Smooth muscle cell (in vitro differentiated cells): ENCODE measurements at regions not wholly inside any gene's neighbourhood (a gene's known extent, or its start where the extent isn't known, plus 50 kb on each side); places are given as distances from the start of the nearest gene placed in this dataset.
"Not testable (repeated sequence)": the region's sequence is repeated elsewhere in the genome, so short reads cannot be mapped to it uniquely, and the experiment has no call there.

Experiments used
- DNase-seq: peaks from one replicate; lab custom pipeline; 2025; ENCODE audit not compliant: unreplicated experiment; lab: John Stamatoyannopoulos, UW
- H2AFZ ChIP-seq: fragments of 200-600 bp; sonication (generic); 2 replicates; pipeline ENCODE4 v1.6.0; 2016; ENCODE audit warnings: antibody characterized with exemption, low read depth, mild to moderate bottlenecking
- H3F3A ChIP-seq: fragments of 200-600 bp; sonication (generic); 2 replicates; pipeline ENCODE4 v1.6.0; 2017; ENCODE audit warnings: antibody characterized with exemption, low read depth
- H3K27ac ChIP-seq: fragments of 200-600 bp; sonication (generic); 2 replicates; pipeline ENCODE4 v1.5.1; 2016; ENCODE audit warnings: low read depth, mild to moderate bottlenecking
- H3K27me3 ChIP-seq: fragments of 200-600 bp; sonication (generic); 2 replicates; pipeline ENCODE4 v1.6.1; 2016; ENCODE audit warnings: low read depth, mild to moderate bottlenecking
- H3K36me3 ChIP-seq: fragments of 200-600 bp; sonication (generic); 2 replicates; pipeline ENCODE4 v1.5.1; 2016; ENCODE audit warnings: low read depth
- H3K4me1 ChIP-seq: fragments of 200-600 bp; sonication (generic); 2 replicates; pipeline ENCODE4 v1.5.1; 2016; ENCODE audit warnings: low read depth
- H3K4me2 ChIP-seq: fragments of 200-600 bp; sonication (generic); 2 replicates; pipeline ENCODE4 v1.6.0; 2016; ENCODE audit warnings: mild to moderate bottlenecking
- H3K4me3 ChIP-seq: fragments of 200-600 bp; sonication (generic); 2 replicates; pipeline ENCODE4 v1.5.1; 2016; ENCODE audit warnings: mild to moderate bottlenecking
- H3K79me2 ChIP-seq: fragments of 200-600 bp; sonication (generic); 2 replicates; pipeline ENCODE4 v1.6.0; 2016; ENCODE audit warnings: low read depth, mild to moderate bottlenecking
- H3K9ac ChIP-seq: fragments of 200-600 bp; sonication (generic); 2 replicates; pipeline ENCODE4 v1.6.0; 2016; ENCODE audit warnings: low read depth
- H3K9me3 ChIP-seq: fragments of 200-600 bp; sonication (generic); replicated peaks from 2 replicates; pipeline ENCODE4 v1.5.1; 2016; ENCODE audit warnings: low read depth
- H4K20me1 ChIP-seq: fragments of 200-600 bp; sonication (generic); 2 replicates; pipeline ENCODE4 v1.6.0; 2016; ENCODE audit warnings: low read depth
- WGBS: methylation state at CpG from one replicate; pipeline ENCODE4 v1.1.7; 2016; ENCODE audit warnings: low lambda C conversion rate; 5-methylcytosine and 5-hydroxymethylcytosine counted together
- TF ChIP-seq, protein P1 (sequence below): fragments of 200-600 bp; sonication (generic); IDR thresholded peaks from 2 replicates; pipeline ENCODE4 v1.5.1; 2017; ENCODE audit warnings: borderline replicate concordance, mild to moderate bottlenecking, antibody characterized with exemption; ENCODE audit not compliant: insufficient read depth, poor library complexity, severe bottlenecking

DNA sequence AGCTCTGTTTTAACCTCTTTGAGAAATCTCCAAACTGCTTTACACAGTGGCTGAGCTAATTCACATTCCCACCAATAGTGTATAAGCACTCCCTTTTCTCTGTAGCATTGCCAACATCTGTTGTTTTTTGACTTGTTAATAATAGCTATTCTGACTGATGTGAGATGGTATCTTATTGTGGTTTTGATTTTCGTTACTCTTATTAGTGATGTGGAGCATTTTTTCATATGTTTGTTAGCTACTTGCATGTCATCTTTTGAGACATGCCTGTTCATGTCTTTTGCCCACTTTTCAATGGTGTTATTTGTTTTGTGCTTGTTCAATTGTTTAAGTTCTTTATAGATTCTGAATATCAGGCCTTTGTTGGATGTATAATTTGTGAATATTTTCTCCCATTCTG, 225.2 kb upstream of the TRPC7 start:
- no peaks in the 10 kb centered on the region for H3K9me3 ChIP-seq
- DNase-seq, result no peak
- TF ChIP-seq, protein P1, sequence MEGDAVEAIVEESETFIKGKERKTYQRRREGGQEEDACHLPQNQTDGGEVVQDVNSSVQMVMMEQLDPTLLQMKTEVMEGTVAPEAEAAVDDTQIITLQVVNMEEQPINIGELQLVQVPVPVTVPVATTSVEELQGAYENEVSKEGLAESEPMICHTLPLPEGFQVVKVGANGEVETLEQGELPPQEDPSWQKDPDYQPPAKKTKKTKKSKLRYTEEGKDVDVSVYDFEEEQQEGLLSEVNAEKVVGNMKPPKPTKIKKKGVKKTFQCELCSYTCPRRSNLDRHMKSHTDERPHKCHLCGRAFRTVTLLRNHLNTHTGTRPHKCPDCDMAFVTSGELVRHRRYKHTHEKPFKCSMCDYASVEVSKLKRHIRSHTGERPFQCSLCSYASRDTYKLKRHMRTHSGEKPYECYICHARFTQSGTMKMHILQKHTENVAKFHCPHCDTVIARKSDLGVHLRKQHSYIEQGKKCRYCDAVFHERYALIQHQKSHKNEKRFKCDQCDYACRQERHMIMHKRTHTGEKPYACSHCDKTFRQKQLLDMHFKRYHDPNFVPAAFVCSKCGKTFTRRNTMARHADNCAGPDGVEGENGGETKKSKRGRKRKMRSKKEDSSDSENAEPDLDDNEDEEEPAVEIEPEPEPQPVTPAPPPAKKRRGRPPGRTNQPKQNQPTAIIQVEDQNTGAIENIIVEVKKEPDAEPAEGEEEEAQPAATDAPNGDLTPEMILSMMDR, result no peak
- H3K9ac ChIP-seq, result no peak overlapping the region
- H3K4me1 ChIP-seq, result no peaks in the 10 kb centered on the region
- no peaks in the 10 kb centered on the region for H4K20me1 ChIP-seq
- no peaks in the 10 kb centered on the region for H3K27me3 ChIP-seq
- no peak overlapping the region for H3K27ac ChIP-seq
- H3K4me3 ChIP-seq, result no peak overlapping the region
- no peaks in the 10 kb centered on the region for H3F3A ChIP-seq
- H2AFZ ChIP-seq, result no peak overlapping the region
- no peak overlapping the region for H3K4me2 ChIP-seq
- H3K79me2 ChIP-seq, result no peaks in the 10 kb centered on the region
- 78% methylated on average over 1 of the region's 1 CpG for WGBS
- H3K36me3 ChIP-seq, result no peaks in the 10 kb centered on the region

DNA sequence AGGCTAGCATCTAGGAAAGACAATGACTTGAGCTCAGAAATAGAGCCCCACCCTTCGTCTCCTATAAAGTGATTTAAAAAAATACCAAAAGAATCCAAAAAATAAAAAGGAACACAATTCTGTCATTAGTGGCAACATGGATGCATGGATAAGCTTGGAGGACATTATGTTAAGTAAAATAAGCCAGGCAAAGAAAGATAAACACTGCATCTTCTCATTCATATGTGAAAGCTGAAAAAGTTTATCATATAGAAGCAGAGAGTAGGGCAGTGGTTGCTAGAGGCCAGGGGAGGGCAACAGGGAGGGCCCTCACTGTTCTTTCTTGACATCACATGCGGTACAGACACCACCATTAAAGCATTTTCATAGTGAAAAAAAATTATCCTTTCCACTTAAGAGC, 220.9 kb upstream of the TRPC7 start:
- DNase-seq, result no peak
- no peaks in the 10 kb centered on the region for H4K20me1 ChIP-seq

DNA sequence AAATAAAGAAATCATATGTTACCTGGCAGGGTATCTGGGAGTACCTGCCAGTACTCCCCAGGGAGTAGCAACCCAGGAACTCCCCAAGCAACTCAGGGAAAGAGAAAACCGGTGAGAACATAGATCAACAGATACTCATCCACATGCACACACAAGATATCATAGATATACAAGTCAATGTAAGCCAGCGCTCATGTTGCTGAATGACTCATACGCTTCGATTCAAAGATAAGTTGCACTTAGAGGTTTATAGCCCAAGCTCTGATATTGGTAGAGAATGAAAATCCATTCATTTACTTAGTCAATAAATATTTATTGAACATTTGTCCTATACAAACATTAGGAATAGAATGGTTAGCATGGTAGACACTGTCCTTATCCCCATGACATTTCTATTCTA, 219.1 kb upstream of the TRPC7 start:
- Histone ChIP-seq H3K9me3 (no peaks in the 10 kb centered on the region), H3K79me2 (no peaks in the 10 kb centered on the region), H2AFZ (no peak overlapping the region), H3K27ac (no peak overlapping the region), H3K4me2 (no peak overlapping the region), H3K36me3 (no peaks in the 10 kb centered on the region), H3K4me3 (no peak overlapping the region), H3K27me3 (no peaks in the 10 kb centered on the region), H3K9ac (no peak overlapping the region), H3K4me1 (no peaks in the 10 kb centered on the region), H4K20me1 (no peaks in the 10 kb centered on the region), H3F3A (no peaks in the 10 kb centered on the region)
- no peak for DNase-seq
- WGBS, result 83% methylated on average over 4 of the region's 4 CpGs
- TF ChIP-seq, protein P1, result no peak

More for the DNA sequence above, 220.9 kb upstream of the TRPC7 start:
- Histone ChIP-seq H3K79me2 (no peaks in the 10 kb centered on the region), H3K36me3 (no peaks in the 10 kb centered on the region), H3K4me1 (no peaks in the 10 kb centered on the region), H3K27ac (no peak overlapping the region), H3K4me2 (no peak overlapping the region), H2AFZ (no peak overlapping the region), H3K9me3 (no peaks in the 10 kb centered on the region), H3K9ac (no peak overlapping the region), H3K4me3 (no peak overlapping the region), H3F3A (no peaks in the 10 kb centered on the region), H3K27me3 (no peaks in the 10 kb centered on the region)
- 93% methylated on average over 2 of the region's 2 CpGs for WGBS
- TF ChIP-seq, protein P1, result no peak

DNA sequence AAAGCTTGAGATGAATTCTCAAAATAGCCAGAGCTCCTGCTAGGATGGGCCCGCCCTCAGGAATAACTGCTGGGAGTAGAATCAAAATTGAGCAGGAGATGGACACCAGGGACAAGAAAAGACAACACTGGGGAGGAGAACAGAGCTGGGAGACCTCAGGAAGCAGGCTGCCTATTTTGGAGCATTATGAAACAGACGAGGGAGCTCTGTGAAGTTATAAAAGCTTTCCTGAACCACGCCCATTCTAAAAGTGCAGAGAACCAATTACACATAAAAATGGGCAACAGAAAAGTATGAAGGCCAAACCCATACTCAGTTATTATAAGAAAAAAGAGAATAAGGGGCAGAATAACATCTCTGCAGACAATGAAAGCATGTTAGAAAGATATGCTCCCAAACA, 213.9 kb upstream of the TRPC7 start:
- Histone ChIP-seq H3K36me3 (no peaks in the 10 kb centered on the region), H3K79me2 (no peaks in the 10 kb centered on the region), H4K20me1 (no peaks in the 10 kb centered on the region), H3K27me3 (no peaks in the 10 kb centered on the region), H3K9ac (no peak overlapping the region), H2AFZ (no peak overlapping the region), H3K4me3 (no peak overlapping the region), H3F3A (no peaks in the 10 kb centered on the region), H3K4me2 (no peak overlapping the region), H3K4me1 (no peaks in the 10 kb centered on the region), H3K9me3 (no peaks in the 10 kb centered on the region), H3K27ac (no peak overlapping the region)
- DNase-seq, result no peak
- WGBS, result 78% methylated on average over 3 of the region's 3 CpGs
- TF ChIP-seq, protein P1, result no peak

DNA sequence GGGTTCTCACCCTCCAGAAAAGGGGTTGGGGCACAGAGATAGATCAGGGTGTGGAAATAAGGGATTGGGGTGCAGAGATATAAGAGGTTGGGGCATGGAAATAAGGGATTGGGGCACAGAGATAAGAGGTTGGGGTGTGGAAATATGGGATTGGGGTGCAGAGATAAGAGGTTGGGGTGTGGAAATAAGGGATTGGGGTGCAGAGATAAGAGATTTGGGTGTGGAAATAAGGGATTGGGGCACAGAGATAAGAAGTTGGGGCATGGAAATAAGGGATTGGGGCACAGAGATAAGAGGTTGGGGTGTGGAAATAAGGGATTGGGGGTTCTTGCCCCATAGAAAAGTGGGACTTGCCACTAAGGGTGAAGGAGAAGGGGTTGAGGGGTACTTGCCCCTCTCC, 204.5 kb upstream of the TRPC7 start:
- not testable (repeated sequence) for DNase-seq, H2AFZ ChIP-seq, H3K27me3 ChIP-seq, H3K4me1 ChIP-seq, H4K20me1 ChIP-seq, H3F3A ChIP-seq, H3K79me2 ChIP-seq, H3K27ac ChIP-seq, H3K36me3 ChIP-seq, H3K4me3 ChIP-seq, H3K9ac ChIP-seq, H3K4me2 ChIP-seq, H3K9me3 ChIP-seq

DNA sequence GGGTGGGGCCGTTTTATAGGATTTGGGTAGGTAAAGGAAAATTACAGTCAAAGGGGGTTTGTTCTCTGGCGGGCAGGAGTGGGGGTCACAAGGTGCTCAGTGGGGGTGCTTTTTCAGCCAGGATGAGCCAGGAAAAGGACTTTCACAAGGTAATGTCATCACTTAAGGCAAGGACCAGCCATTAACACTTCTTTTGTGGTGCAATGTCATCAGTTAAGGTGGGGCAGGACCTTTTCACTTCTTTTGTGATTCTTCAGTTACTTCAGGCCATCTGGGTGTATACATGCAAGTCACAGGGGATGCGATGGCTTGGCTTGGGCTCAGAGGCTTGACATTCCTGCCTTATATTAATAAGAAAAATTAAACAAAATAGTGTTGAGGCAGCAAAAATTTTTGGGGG, 200.1 kb upstream of the TRPC7 start:
- 65% methylated on average over 3 of the region's 3 CpGs for WGBS
- not testable (repeated sequence) for H3K4me3 ChIP-seq, H3K27me3 ChIP-seq

More for the DNA sequence above, 200.1 kb upstream of the TRPC7 start:
- not testable (repeated sequence) for H3K36me3 ChIP-seq, H2AFZ ChIP-seq, H3K79me2 ChIP-seq, H3K4me2 ChIP-seq, H4K20me1 ChIP-seq, H3F3A ChIP-seq, H3K9me3 ChIP-seq, H3K27ac ChIP-seq, DNase-seq, H3K9ac ChIP-seq, H3K4me1 ChIP-seq
